ENCODE measurements at regions not wholly inside any gene's neighbourhood (a gene's known extent, or its start where the extent isn't known, plus 50 kb on each side); places are given as distances from the start of the nearest gene placed in this dataset.

DNA sequence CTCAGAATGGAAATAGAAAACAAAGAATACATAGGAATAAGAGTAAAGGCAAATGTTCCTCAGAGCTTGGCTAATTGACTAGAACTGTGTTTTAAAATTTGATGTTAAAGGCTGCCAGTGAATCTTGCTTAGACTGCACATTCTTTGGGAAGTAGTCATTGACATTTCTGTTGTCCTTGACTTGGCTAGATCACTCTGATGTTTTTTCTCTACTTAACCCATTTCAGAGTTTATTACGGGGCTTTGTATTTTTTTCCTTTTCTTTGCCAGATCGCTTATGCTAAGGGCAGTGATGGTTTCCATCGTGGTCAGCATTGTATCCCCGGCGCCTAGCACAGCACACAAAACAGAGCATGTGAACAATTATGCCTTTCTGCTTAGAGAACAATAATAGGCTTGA, 1126.7 kb upstream of the CDH9 start:
- Histone ChIP-seq H4K20me1 (ENCODE audit: control insufficient read depth, insufficient read depth, insufficient read length) (no peaks in the 10 kb centered on the region), H2BK12ac (ENCODE audit: insufficient read length, low read depth, low read length) (no peak overlapping the region), H3K4me1 (ENCODE audit: insufficient read depth, low read length) (no peaks in the 10 kb centered on the region), H3K9me3 (ENCODE audit: control insufficient read depth, low read depth, low read length) (no peaks in the 10 kb centered on the region), H2BK5ac (ENCODE audit: insufficient read length, low read length) (no peak overlapping the region), H2AFZ (ENCODE audit: low read length) (no peak overlapping the region), H3K79me2 (ENCODE audit: insufficient read depth, low read length) (no peaks in the 10 kb centered on the region), H3K4me2 (ENCODE audit: insufficient read depth, insufficient read length, low read length) (no peak overlapping the region), H3K23ac (ENCODE audit: insufficient read length, low read depth, low read length) (no peak overlapping the region), H3K9ac (ENCODE audit: extremely low read depth, insufficient read length, low read length) (no peak overlapping the region), H3K56ac (ENCODE audit: insufficient read length, low read depth, low read length) (no peak overlapping the region), H3T11ph (ENCODE audit: low read length) (no peak overlapping the region), H2BK15ac (ENCODE audit: low read depth, low read length) (no peak overlapping the region), H3K4ac (ENCODE audit: low read depth, low read length) (no peak overlapping the region), H4K91ac (ENCODE audit: insufficient read length, low read depth, low read length) (no peak overlapping the region), H4K8ac (replicated peaks; ENCODE audit: insufficient read length, low read depth, low read length) (no peak overlapping the region), H3K18ac (ENCODE audit: insufficient read length, low read depth, low read length) (no peak overlapping the region), H2AK5ac (ENCODE audit: insufficient read length, low read length) (no peak overlapping the region), H3K27me3 (ENCODE audit: insufficient read depth, low read length) (no peaks in the 10 kb centered on the region), H3K27ac (ENCODE audit: insufficient read length, low read depth, low read length) (no peak overlapping the region), H3K23me2 (ENCODE audit: insufficient read length, low read depth, low read length, poor library complexity, severe bottlenecking) (no peaks in the 10 kb centered on the region), H2BK120ac (ENCODE audit: low read depth, low read length, poor library complexity, severe bottlenecking) (no peak overlapping the region), H2BK20ac (ENCODE audit: low read depth, low read length, poor library complexity, severe bottlenecking) (no peak overlapping the region), H3K79me1 (ENCODE audit: insufficient read depth, low read depth, low read length, poor library complexity, severe bottlenecking) (no peaks in the 10 kb centered on the region), H4K5ac (ENCODE audit: insufficient read length, low read depth, low read length) (no peak overlapping the region), H3K14ac (ENCODE audit: insufficient read depth, low read length) (no peak overlapping the region)
- H3K27ac Mint-ChIP-seq, result no peak overlapping the region
- H3K27me3 Mint-ChIP-seq (ENCODE audit: low read depth), result no peaks in the 10 kb centered on the region
- no peaks in the 10 kb centered on the region for H3K4me1 Mint-ChIP-seq
- TF ChIP-seq, protein P1, sequence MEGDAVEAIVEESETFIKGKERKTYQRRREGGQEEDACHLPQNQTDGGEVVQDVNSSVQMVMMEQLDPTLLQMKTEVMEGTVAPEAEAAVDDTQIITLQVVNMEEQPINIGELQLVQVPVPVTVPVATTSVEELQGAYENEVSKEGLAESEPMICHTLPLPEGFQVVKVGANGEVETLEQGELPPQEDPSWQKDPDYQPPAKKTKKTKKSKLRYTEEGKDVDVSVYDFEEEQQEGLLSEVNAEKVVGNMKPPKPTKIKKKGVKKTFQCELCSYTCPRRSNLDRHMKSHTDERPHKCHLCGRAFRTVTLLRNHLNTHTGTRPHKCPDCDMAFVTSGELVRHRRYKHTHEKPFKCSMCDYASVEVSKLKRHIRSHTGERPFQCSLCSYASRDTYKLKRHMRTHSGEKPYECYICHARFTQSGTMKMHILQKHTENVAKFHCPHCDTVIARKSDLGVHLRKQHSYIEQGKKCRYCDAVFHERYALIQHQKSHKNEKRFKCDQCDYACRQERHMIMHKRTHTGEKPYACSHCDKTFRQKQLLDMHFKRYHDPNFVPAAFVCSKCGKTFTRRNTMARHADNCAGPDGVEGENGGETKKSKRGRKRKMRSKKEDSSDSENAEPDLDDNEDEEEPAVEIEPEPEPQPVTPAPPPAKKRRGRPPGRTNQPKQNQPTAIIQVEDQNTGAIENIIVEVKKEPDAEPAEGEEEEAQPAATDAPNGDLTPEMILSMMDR (conservative IDR thresholded peaks at IDR 0.05), result no peak
- WGBS (ENCODE audit: extremely low coverage, insufficient read length, low lambda C conversion rate), result no CpG with 5 or more reads among the region's 5 CpGs
- no peaks in the 10 kb centered on the region; a peak in 1 of 7 replicates for H3K36me3 Mint-ChIP-seq (ENCODE audit: insufficient read depth in 1 of 3, low read depth in 3 of 3)
- H3K9me3 Mint-ChIP-seq, result peaks cover 0 to 3% of the 10 kb centered on the region in 2 experiments; a peak in 2 of 5 replicates
- no peak for DNase-seq
- H3K4me3 Mint-ChIP-seq, result no peak overlapping the region

Data from H9 (cell line).